NCI-H2196 treated with DMSO at 0.1 percent for 48 hours (cell line): ENCODE measurements at regions not wholly inside any gene's neighbourhood (a gene's known extent, or its start where the extent isn't known, plus 50 kb on each side); places are given as distances from the start of the nearest gene placed in this dataset.

Experiments used
- DNase-seq: peaks from one replicate; lab custom pipeline; 2025; ENCODE audit not compliant: unreplicated experiment; lab: John Stamatoyannopoulos, UW

DNA sequence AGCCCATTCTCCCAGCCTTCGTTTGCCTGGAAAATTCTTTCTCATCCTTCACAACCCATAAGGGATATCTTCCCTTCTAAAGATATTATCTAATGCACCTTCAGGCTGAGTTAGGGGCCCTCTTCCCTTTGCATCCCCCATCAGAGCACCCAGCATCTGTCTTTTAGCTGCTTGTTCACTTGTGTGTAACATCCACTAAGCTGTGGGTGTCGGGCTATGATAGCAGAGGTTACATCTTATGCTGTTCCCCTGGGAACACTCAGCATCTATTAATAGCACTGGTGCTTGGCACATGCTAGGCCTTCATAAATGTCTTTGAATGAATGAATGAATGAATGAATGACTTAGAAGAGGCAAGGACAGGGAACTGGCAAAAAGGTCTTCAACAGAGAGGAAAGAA lies 131.8 kb downstream of the NUAK1 start:
- no peak for DNase-seq

DNA sequence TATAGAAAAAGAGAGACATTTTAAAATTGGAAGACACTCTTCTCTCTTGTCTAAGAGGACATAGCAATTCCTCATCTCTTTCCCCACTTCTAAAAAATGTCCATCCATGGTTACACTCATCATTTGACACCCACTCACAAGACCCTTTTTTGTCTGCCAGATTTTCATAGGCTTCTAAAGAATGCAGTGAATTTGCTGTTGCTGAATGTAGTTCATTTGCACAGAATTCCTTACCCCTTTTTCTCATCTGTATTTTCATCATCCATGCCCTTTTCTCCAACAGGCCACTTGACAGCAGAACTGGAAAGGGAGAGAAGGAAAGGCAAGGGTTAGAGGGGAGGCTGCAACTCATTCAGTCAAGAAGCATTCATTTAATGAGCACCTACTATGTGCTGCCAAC lies 128.0 kb downstream of the NUAK1 start:
- no peak for DNase-seq
